Lower leg skin (tissue), 3 donors: ENCODE measurements at regions not wholly inside any gene's neighbourhood (a gene's known extent, or its start where the extent isn't known, plus 50 kb on each side); places are given as distances from the start of the nearest gene placed in this dataset.

ENCODE experiments used
- CTCF ChIP-seq, 3 donors: fragments of 450-650 bp; IDR thresholded peaks; one replicate each; pipeline ENCODE4 v1.5.1; 2016; ENCODE audit warnings: antibody characterized with exemption in 3 of 3, mild to moderate bottlenecking in 3 of 3, moderate library complexity in 2 of 3
- POLR2A ChIP-seq, 2 donors: fragments of 450-650 bp; IDR thresholded peaks; one replicate each; pipeline ENCODE4 v1.6.1; 2016 to 2017; ENCODE audit warnings: antibody characterized with exemption in 2 of 2, mild to moderate bottlenecking in 1 of 2, moderate library complexity in 1 of 2

- TF ChIP-seq CTCF (IDR thresholded peaks at IDR 0.05) (no peak), POLR2A (IDR thresholded peaks at IDR 0.05) (no peak)
These were observed 87.6 kb downstream of the NENF start for GRCh38 chr1:212520299-212520698.
